Type B pancreatic cell (in vitro differentiated cells): ENCODE measurements at regions not wholly inside any gene's neighbourhood (a gene's known extent, or its start where the extent isn't known, plus 50 kb on each side); places are given as distances from the start of the nearest gene placed in this dataset.
A peak's percentile ranks its signal among the peaks of the same experiment; 100 is the strongest.

ENCODE experiments used
- DNase-seq: peaks from one replicate; pipeline ENCODE4 v3.0.0; 2021; ENCODE audit warnings: mixed read lengths; ENCODE audit not compliant: unreplicated experiment; ENCODE audit errors: extremely low spot score
- H3K27ac Mint-ChIP-seq: 2 replicates; pipeline ENCODE4 v1.8.0; 2021; ENCODE audit warnings: mild to moderate bottlenecking, mixed read lengths
- H3K27me3 Mint-ChIP-seq: 2 replicates; pipeline ENCODE4 v1.8.0; 2021; ENCODE audit warnings: mixed read lengths
- H3K36me3 Mint-ChIP-seq: 2 replicates; pipeline ENCODE4 v1.8.0; 2021; ENCODE audit warnings: mixed read lengths
- H3K4me1 Mint-ChIP-seq: one replicate; pipeline ENCODE4 v1.8.0; 2021; ENCODE audit warnings: mixed read lengths; ENCODE audit not compliant: unreplicated experiment
- H3K4me3 Mint-ChIP-seq: 2 replicates; pipeline ENCODE4 v1.8.0; 2021; ENCODE audit warnings: mild to moderate bottlenecking, mixed read lengths
- H3K9me3 Mint-ChIP-seq: 2 replicates; pipeline ENCODE4 v1.8.0; 2021; ENCODE audit warnings: mixed read lengths
- TF ChIP-seq, protein P1 (sequence below): fragments of 200-600 bp; sonication (generic); conservative IDR thresholded peaks from 2 replicates; pipeline ENCODE4 v1.5.0; 2021; ENCODE audit warnings: antibody characterized with exemption, mild to moderate bottlenecking

DNA sequence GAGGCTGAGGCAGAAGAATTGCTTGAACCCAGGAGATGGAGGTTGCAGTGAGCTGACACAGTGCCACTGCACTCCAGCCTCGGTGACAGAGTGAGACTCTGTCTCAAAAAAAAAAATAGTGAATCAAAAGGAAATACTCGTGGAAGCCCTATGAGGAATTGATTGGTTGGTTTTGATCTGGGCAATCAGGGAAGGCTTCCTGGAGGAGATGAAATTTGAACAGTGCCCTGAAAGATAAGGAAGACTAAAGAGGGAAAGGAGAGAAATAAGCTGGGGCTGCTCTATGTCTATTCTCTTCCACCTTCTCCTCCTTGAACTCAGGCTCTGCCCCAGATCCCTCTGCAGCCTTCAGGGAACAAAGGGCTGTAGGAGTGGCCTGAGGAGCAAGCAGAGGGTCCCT, 54.1 kb downstream of the IRF2BPL start:
- Mint-ChIP-seq H3K4me3 (no peak overlapping the region), H3K27ac (no peak overlapping the region), H3K36me3 (no peaks in the 10 kb centered on the region), H3K9me3 (no peaks in the 10 kb centered on the region), H3K27me3 (no peaks in the 10 kb centered on the region), H3K4me1 (peaks cover 30% of the 10 kb centered on the region)
- TF ChIP-seq, protein P1, sequence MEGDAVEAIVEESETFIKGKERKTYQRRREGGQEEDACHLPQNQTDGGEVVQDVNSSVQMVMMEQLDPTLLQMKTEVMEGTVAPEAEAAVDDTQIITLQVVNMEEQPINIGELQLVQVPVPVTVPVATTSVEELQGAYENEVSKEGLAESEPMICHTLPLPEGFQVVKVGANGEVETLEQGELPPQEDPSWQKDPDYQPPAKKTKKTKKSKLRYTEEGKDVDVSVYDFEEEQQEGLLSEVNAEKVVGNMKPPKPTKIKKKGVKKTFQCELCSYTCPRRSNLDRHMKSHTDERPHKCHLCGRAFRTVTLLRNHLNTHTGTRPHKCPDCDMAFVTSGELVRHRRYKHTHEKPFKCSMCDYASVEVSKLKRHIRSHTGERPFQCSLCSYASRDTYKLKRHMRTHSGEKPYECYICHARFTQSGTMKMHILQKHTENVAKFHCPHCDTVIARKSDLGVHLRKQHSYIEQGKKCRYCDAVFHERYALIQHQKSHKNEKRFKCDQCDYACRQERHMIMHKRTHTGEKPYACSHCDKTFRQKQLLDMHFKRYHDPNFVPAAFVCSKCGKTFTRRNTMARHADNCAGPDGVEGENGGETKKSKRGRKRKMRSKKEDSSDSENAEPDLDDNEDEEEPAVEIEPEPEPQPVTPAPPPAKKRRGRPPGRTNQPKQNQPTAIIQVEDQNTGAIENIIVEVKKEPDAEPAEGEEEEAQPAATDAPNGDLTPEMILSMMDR: no peak
- no peak for DNase-seq

DNA sequence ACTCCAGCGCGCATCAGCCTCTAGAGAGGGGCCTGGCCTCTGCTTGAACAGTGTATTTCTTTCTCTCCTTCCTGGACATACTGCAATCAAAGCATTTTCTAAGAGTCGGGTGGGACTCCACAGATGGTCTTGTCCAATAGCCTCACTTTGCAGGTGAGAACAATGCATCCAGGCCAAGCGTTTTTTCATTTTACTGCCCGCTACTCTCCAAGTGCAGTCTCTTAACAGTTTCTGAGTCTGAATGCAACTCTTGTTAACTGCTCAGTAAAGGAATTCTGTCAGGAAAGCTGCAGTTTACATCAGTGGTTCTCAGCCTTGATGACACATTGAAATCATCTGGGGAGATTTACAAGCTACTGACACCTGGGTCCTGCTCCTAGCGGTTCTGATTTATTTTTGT, 57.0 kb downstream of the IRF2BPL start:
- Mint-ChIP-seq H3K4me3 (no peak overlapping the region), H3K36me3 (no peaks in the 10 kb centered on the region), H3K27ac (peak overlapping the region; percentile 63)

DNA sequence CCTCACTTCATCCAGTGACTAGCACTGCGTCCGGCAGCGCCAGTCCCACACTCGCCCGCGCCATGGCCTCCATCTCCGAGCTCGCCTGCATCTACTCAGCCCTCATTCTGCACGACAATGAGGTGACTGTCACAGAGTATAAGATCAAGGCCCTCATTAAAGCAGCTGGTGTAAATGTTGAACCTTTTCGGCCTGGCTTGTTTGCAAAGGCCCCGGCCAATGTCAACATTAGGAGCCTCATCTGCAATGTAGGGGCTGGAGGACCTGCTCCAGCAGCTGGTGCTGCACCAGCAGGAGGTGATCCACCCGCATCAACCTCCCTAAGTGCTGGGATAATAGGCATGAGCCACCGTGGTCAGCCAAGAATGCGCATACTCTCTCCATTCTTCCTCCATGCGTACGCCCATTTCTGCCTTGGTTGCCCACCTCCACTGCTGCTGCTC, 59.9 kb downstream of the IRF2BPL start:
- peak overlapping the region; percentile 53 for H3K27ac Mint-ChIP-seq
- peaks cover 32% of the 10 kb centered on the region for H3K4me1 Mint-ChIP-seq
- no peak for DNase-seq
- H3K4me3 Mint-ChIP-seq: peak overlapping the region; percentile 57
- H3K36me3 Mint-ChIP-seq: no peaks in the 10 kb centered on the region
- no peaks in the 10 kb centered on the region for H3K9me3 Mint-ChIP-seq
- TF ChIP-seq, protein P1: no peak
- H3K27me3 Mint-ChIP-seq: no peaks in the 10 kb centered on the region

More for the DNA sequence above, 57.0 kb downstream of the IRF2BPL start:
- no peak for DNase-seq
- Mint-ChIP-seq H3K9me3 (no peaks in the 10 kb centered on the region), H3K27me3 (no peaks in the 10 kb centered on the region), H3K4me1 (peaks cover 28% of the 10 kb centered on the region)
- TF ChIP-seq, protein P1: no peak

DNA sequence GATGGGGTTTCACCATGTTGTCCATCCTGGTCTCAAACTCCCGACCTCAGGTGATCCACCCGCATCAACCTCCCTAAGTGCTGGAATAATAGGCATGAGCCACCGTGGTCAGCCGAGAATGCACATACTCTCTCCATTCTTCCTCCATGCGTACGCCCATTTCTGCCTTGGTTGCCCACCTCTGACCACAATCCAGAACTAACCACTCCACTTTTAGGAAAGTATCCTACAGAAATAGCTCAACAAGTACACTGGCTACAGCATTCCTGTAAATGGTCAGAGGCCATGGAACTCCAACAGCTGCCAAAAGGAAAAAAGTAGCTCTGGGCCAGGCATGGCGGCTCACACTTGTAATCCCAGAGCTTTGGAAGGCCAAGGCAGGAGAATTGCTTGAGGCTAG, 60.7 kb downstream of the IRF2BPL start:
- no peak overlapping the region for H3K27ac Mint-ChIP-seq
- TF ChIP-seq, protein P1: no peak
- H3K27me3 Mint-ChIP-seq: no peaks in the 10 kb centered on the region
- no peaks in the 10 kb centered on the region for H3K36me3 Mint-ChIP-seq
- no peak overlapping the region for H3K4me3 Mint-ChIP-seq
- H3K9me3 Mint-ChIP-seq: no peaks in the 10 kb centered on the region
- H3K4me1 Mint-ChIP-seq: peaks cover 38% of the 10 kb centered on the region
- no peak for DNase-seq

DNA sequence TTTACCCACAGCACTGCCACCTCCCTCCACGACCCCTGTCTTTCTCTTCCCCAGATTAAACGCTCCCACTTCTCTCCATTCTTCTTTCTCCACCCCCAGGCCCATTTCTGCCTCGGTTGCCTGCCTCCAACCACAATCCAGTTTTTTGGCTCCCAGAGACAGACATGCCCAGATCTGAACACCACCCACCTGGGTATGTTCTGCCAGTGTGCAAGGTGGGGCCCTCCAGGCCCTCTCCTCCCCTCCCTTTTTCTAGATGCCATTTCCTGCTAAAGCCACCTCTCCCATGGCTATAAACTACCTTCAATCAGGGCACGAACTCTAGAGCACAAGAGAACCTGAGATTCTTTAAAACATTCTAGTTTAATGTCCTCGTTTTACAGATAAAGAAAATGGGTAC, 63.3 kb downstream of the IRF2BPL start:
- no peak for DNase-seq
- Mint-ChIP-seq H3K36me3 (no peaks in the 10 kb centered on the region), H3K4me3 (no peak overlapping the region), H3K27me3 (no peaks in the 10 kb centered on the region), H3K9me3 (no peaks in the 10 kb centered on the region), H3K4me1 (peaks cover 46% of the 10 kb centered on the region), H3K27ac (peak overlapping the region; percentile 80)
- TF ChIP-seq, protein P1: no peak

DNA sequence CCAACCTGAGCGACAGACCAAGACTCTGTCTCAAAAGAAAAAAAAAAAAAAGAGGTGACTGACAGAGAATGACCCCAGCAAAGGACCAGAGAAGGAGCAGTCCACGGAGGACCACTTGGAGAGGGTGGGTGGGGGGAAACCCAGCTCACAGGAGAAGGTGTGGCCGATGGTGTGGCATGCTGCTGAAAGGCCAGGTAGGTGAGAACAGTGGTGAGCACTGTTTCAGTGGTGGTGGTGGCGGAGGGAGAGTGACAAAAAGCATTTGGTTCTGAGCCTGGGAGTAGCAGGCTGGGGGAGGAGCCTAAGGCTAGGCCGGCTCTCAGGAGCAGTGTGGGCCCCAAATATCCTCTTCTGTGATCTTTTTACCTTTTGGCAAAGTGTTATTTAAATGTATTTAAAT, 63.8 kb downstream of the IRF2BPL start:
- H3K9me3 Mint-ChIP-seq: no peaks in the 10 kb centered on the region
- H3K36me3 Mint-ChIP-seq: no peaks in the 10 kb centered on the region
- no peak for DNase-seq
- TF ChIP-seq, protein P1: no peak
- no peak overlapping the region for H3K4me3 Mint-ChIP-seq
- peaks cover 49% of the 10 kb centered on the region for H3K4me1 Mint-ChIP-seq
- H3K27ac Mint-ChIP-seq: peak overlapping the region; percentile 80
- no peaks in the 10 kb centered on the region for H3K27me3 Mint-ChIP-seq
